ENCODE measurements at regions not wholly inside any gene's neighbourhood (a gene's known extent, or its start where the extent isn't known, plus 50 kb on each side); places are given as distances from the start of the nearest gene placed in this dataset.

DNA sequence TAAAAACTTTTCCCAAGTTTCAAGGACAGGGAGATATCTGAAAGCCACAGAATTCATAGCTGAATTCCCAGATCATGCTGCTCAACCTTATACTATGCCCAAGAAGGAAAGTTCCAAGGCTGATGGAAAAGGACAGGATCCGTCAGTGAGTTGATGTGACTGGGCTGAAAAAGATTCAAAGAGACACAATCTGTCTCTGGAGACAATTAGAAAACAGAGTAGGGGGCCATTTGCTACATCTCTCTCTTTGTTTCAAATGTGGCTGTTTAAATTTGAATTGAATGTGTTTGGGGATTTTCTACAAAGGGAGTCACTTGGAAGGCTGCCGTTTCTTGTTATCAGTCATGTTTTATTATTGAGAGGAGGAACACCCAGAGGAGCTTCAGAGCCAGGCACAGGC, 292.6 kb downstream of the NUF2 start:
- TF ChIP-seq CTCF (IDR thresholded peaks at IDR 0.05) (no peak), EP300 (IDR thresholded peaks at IDR 0.05) (no peak)

Data from upper lobe of left lung (tissue), 4 donors.